Hepatocyte (in vitro differentiated cells): ENCODE measurements at regions not wholly inside any gene's neighbourhood (a gene's known extent, or its start where the extent isn't known, plus 50 kb on each side); places are given as distances from the start of the nearest gene placed in this dataset.
A peak's percentile ranks its signal among the peaks of the same experiment; 100 is the strongest.

Source experiments
- DNase-seq: peaks from one replicate; pipeline ENCODE4 v3.0.0-alpha.2; 2016; ENCODE audit warnings: low spot score
- H2AFZ ChIP-seq: fragments of 200-600 bp; sonication (generic); 2 replicates; pipeline ENCODE4 v1.6.0; 2016; ENCODE audit warnings: antibody characterized with exemption, mild to moderate bottlenecking
- H3K27ac ChIP-seq: fragments of 200-600 bp; sonication (generic); 2 replicates; pipeline ENCODE4 v1.5.1; 2016; ENCODE audit warnings: mild to moderate bottlenecking
- H3K27me3 ChIP-seq: fragments of 200-600 bp; sonication (generic); 2 replicates; pipeline ENCODE4 v1.6.1; 2016
- H3K36me3 ChIP-seq: fragments of 200-600 bp; sonication (generic); replicated peaks from 2 replicates; pipeline ENCODE4 v1.5.1; 2016; ENCODE audit warnings: low read depth; ENCODE audit not compliant: insufficient read depth
- H3K4me1 ChIP-seq: fragments of 200-600 bp; sonication (generic); 2 replicates; pipeline ENCODE4 v1.5.1; 2016; ENCODE audit warnings: mild to moderate bottlenecking, moderate library complexity; ENCODE audit not compliant: insufficient read depth
- H3K4me2 ChIP-seq: fragments of 200-600 bp; sonication (generic); 2 replicates; pipeline ENCODE4 v1.6.0; 2016
- H3K4me3 ChIP-seq: fragments of 200-600 bp; sonication (generic); 2 replicates; pipeline ENCODE4 v1.5.1; 2016; ENCODE audit warnings: mild to moderate bottlenecking
- H3K79me2 ChIP-seq: fragments of 200-600 bp; sonication (generic); 2 replicates; pipeline ENCODE4 v1.6.0; 2017; ENCODE audit warnings: mild to moderate bottlenecking
- H3K9me2 ChIP-seq: fragments of 200-600 bp; sonication (generic); replicated peaks from 2 replicates; pipeline ENCODE4 v1.6.0; 2017; ENCODE audit warnings: mild to moderate bottlenecking; ENCODE audit not compliant: insufficient read depth
- H3K9me3 ChIP-seq: fragments of 200-600 bp; sonication (generic); 2 replicates; pipeline ENCODE4 v1.5.1; 2016; ENCODE audit warnings: low read depth, mild to moderate bottlenecking
- H4K20me1 ChIP-seq: fragments of 200-600 bp; sonication (generic); 2 replicates; pipeline ENCODE4 v1.6.0; 2016; ENCODE audit warnings: mild to moderate bottlenecking; ENCODE audit not compliant: insufficient read depth, poor library complexity, severe bottlenecking
- EZH2 ChIP-seq: fragments of 200-600 bp; sonication (generic); IDR thresholded peaks from 2 replicates; pipeline ENCODE4 v1.6.1; 2016; ENCODE audit warnings: antibody characterized with exemption, mild to moderate bottlenecking, borderline replicate concordance
- EZH2phosphoT487 ChIP-seq: fragments of 200-600 bp; sonication (generic); IDR thresholded peaks from one replicate; pipeline ENCODE4 v1.6.1; 2018; ENCODE audit warnings: antibody characterized with exemption, mild to moderate bottlenecking, low read depth, moderate library complexity; ENCODE audit not compliant: unreplicated experiment, severe bottlenecking
- WGBS: methylation state at CpG from one replicate; pipeline ENCODE4 v1.1.6; 2016; ENCODE audit warnings: low lambda C conversion rate; ENCODE audit errors: missing lambda C conversion rate; 5-methylcytosine and 5-hydroxymethylcytosine counted together
- TF ChIP-seq, protein P1 (sequence below): fragments of 200-600 bp; sonication (generic); IDR thresholded peaks from 2 replicates; pipeline ENCODE4 v1.5.1; 2016; ENCODE audit warnings: antibody characterized with exemption, mild to moderate bottlenecking; ENCODE audit not compliant: poor library complexity

DNA sequence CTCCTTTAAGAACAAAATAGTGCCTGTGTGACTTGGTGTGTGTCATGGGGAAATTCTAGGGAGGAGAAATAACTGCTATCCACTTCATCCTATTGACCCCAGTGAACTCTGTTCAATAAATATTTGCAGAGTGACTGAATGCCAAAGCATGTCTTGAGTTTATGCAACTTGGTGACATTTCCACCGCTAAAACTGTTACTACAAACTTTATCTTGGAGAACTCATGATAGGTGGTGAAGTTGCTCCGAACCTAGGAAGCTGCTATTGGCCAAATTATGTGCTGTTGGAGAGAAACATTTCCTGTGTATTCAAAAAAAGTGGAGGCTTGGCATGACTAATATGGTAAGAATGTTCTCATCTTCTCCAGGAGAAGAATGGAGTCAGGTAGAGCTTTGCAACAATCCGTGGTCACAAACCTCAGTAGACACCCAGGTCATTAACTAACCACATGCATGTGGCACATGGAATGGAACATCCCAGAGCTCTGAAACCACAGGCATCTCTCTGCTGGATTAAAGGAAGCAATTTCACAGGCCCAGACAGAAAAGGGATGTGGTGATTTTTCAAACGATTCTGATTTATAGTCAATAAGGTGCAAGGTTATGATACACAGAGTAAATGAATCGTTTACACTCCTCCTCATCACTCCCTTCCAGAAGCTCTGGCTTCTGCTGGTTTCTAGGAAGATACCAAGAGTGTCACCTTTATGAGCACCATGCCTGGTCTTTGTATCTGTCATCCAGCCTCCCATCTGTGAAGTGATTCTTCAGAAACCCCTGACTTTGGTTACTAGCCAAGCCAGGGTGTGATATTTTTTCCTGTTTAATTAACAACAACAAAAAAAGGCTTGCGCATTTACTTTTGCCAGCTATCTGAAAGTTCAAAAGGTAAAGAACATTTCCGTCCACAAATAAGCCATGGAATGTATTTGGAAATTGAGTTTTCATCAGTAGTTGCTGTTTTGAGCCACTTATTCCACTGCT is 361.1 kb downstream of the TGFB2 start:
- H3K36me3 ChIP-seq = no peaks in the 10 kb centered on the region
- H3K4me1 ChIP-seq = peaks cover 6% of the 10 kb centered on the region
- DNase-seq = peak; percentile 55
- H3K4me2 ChIP-seq = no peak overlapping the region
- no peak overlapping the region for H3K4me3 ChIP-seq
- no peaks in the 10 kb centered on the region for H3K79me2 ChIP-seq
- no peaks in the 10 kb centered on the region for H3K27me3 ChIP-seq
- H4K20me1 ChIP-seq = no peaks in the 10 kb centered on the region
- peak overlapping the region; percentile 75 for H3K27ac ChIP-seq
- WGBS = 53% methylated on average over 7 of the region's 7 CpGs
- H3K9me3 ChIP-seq = no peaks in the 10 kb centered on the region
- no peaks in the 10 kb centered on the region for H3K9me2 ChIP-seq
- no peak overlapping the region for H2AFZ ChIP-seq
- TF ChIP-seq EZH2phosphoT487 (no peak), EZH2 (no peak)
- TF ChIP-seq, protein P1, sequence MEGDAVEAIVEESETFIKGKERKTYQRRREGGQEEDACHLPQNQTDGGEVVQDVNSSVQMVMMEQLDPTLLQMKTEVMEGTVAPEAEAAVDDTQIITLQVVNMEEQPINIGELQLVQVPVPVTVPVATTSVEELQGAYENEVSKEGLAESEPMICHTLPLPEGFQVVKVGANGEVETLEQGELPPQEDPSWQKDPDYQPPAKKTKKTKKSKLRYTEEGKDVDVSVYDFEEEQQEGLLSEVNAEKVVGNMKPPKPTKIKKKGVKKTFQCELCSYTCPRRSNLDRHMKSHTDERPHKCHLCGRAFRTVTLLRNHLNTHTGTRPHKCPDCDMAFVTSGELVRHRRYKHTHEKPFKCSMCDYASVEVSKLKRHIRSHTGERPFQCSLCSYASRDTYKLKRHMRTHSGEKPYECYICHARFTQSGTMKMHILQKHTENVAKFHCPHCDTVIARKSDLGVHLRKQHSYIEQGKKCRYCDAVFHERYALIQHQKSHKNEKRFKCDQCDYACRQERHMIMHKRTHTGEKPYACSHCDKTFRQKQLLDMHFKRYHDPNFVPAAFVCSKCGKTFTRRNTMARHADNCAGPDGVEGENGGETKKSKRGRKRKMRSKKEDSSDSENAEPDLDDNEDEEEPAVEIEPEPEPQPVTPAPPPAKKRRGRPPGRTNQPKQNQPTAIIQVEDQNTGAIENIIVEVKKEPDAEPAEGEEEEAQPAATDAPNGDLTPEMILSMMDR = no peak

DNA sequence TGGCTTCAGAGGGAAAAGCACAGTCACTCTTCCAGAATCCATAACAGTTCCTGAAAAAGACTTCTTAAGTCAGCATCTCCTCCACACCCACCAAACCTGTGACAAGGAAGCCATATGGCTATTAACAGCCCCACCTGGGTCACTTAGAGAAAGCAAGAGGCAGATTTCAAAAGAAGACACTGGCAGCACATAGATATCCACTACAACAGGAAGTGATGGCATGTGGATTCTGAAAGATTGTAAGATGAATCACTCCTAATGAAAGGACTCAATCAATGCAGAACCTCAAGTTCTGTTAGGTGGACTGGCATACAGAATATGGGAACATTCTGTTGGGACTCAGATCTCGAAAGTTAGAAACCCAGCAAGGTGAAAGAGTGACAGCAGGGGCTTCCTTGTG is 365.9 kb downstream of the TGFB2 start:
- H3K4me3 ChIP-seq = no peak overlapping the region
- peaks cover 6% of the 10 kb centered on the region for H3K4me1 ChIP-seq
- H3K36me3 ChIP-seq = no peaks in the 10 kb centered on the region
- no peak overlapping the region for H3K27ac ChIP-seq
- TF ChIP-seq EZH2phosphoT487 (no peak), EZH2 (no peak)
- TF ChIP-seq, protein P1 = no peak
- no peaks in the 10 kb centered on the region for H3K9me2 ChIP-seq
- H3K4me2 ChIP-seq = no peak overlapping the region
- H3K9me3 ChIP-seq = no peaks in the 10 kb centered on the region
- WGBS = 100% methylated on average over 1 of the region's 1 CpG
- H3K79me2 ChIP-seq = no peaks in the 10 kb centered on the region
- no peak for DNase-seq
- no peaks in the 10 kb centered on the region for H4K20me1 ChIP-seq
- H3K27me3 ChIP-seq = no peaks in the 10 kb centered on the region
- no peak overlapping the region for H2AFZ ChIP-seq

DNA sequence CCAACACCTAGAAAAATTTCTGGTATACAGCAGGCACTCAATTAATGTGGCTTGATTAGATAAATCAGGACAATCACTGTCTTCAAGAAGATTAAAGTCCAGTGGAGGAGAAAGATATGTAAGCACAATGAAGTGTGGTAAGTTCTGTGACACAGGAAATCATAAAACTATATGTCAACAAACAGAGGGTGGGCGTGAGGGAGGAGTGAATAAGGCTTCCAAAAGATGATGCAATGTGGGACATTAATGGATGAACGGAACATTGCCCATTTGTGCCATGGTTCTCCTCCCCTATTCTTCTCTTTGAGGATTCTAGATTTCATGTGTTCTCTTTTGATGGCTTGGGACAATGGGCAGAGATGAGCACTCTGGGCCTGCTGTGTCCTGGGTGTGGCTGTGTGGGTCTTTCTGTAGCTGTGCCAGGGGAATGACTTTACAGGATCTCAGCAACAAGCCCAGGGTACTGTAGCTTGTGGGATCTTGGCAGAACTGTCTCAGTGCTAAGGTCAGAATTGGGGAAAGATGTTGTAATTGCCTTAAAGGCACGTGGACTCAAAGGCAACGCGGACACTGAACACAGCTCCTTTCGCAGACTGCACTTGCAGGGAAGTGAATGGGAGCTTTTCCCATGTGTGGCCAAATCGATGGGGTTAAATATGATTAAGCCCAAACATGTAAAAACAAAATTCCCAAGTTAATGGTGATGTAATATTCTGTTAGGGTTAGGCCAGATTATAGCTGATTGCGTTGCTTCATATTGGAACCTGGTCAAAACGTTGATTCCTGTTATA is 366.9 kb downstream of the TGFB2 start:
- Histone ChIP-seq H3K4me2 (no peak overlapping the region), H3K79me2 (no peaks in the 10 kb centered on the region), H3K9me2 (no peaks in the 10 kb centered on the region), H3K4me3 (no peak overlapping the region), H3K27me3 (no peaks in the 10 kb centered on the region), H3K4me1 (no peaks in the 10 kb centered on the region), H3K27ac (no peak overlapping the region), H2AFZ (no peak overlapping the region), H3K36me3 (no peaks in the 10 kb centered on the region), H3K9me3 (no peaks in the 10 kb centered on the region), H4K20me1 (no peaks in the 10 kb centered on the region)
- 83% methylated on average over 9 of the region's 9 CpGs for WGBS
- no peak for DNase-seq
- TF ChIP-seq EZH2 = no peak
- TF ChIP-seq, protein P1 = no peak
- no peak for TF ChIP-seq EZH2phosphoT487
